ENCODE measurements at regions not wholly inside any gene's neighbourhood (a gene's known extent, or its start where the extent isn't known, plus 50 kb on each side); places are given as distances from the start of the nearest gene placed in this dataset.

DNA sequence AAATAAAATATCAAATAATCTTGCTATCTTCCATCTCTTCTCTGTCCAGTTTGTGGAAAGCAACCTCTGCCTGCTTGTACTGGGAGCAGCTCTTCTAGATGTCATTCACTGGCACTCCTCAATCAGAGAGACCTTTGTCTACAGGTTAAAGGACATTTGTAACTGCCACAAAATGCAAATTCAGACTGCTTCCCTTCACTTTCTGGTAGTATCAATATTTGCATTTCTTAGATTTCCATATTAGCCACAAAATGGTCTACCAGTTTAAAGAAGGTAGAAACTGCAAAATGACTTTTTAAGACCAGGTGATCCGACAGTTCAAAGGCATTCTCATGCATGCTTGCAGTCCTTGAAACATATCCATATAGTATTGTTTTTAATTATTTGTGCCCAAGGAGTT is 51.7 kb upstream of the RCN1 start:
- Histone ChIP-seq H3K9me3 (ENCODE audit: control extremely low read depth in 1 of 5, control insufficient read depth in 4 of 5, insufficient read depth in 2 of 5, low read depth in 1 of 5, low read length in 4 of 5) (no peaks in the 10 kb centered on the region), H3K27me3 (replicated peaks in 2 of 5; ENCODE audit: control insufficient read depth in 4 of 5, insufficient read depth in 5 of 5, low read length in 4 of 5) (peaks cover 0 to 3% (median 0%) of the 10 kb centered on the region in 5 experiments), H3K4me3 (ENCODE audit: control insufficient read depth in 1 of 7, extremely low read depth in 1 of 7, insufficient read depth in 4 of 7, low read depth in 2 of 7, low read length in 6 of 7) (no peak overlapping the region), H3K27ac (ENCODE audit: insufficient read depth in 1 of 2, low read depth in 1 of 2, low read length in 2 of 2, poor library complexity in 1 of 2, severe bottlenecking in 2 of 2) (no peak overlapping the region), H3K4me1 (ENCODE audit: control extremely low read depth in 1 of 4, control insufficient read depth in 4 of 4, insufficient read depth in 4 of 4, low read length in 3 of 4) (no peaks in the 10 kb centered on the region), H3K36me3 (ENCODE audit: control insufficient read depth in 4 of 4, insufficient read depth in 4 of 4, low read length in 3 of 4) (no peaks in the 10 kb centered on the region)
- CTCF ChIA-PET: interaction anchor here (1.4 kb wide), 1 partner anchor 36 kb away, joined by 4 read pairs; no protein-coding TSS in a partner anchor
- POLR2A ChIA-PET: no interaction called here
- no CpG with 5 or more reads among the region's 1 CpG for whole genome bisulfite sequencing (ENCODE audit: insufficient coverage)
- no peak for DNase-seq

DNA sequence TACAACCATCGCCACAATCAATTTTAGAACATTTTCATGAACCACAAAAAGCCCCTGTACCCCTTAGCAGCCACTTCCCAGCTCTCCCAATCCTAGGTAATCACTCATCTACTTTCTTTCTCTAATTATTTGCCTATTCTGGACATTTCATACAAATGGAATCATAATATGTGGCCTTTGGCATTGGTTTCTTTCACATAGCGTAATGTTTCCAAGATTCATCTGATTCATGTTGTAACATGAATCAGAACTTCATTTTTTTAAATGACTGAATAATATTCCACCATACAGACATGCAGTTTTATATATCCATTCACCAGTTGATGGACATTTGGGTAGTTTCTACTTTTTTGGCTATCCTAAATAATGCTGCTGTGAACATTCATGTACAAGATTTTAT is 56.2 kb upstream of the RCN1 start:
- H3K36me3 ChIP-seq (ENCODE audit: control insufficient read depth in 4 of 4, insufficient read depth in 4 of 4, low read length in 3 of 4): no peaks in the 10 kb centered on the region
- no peak overlapping the region for H3K27ac ChIP-seq (ENCODE audit: insufficient read depth in 1 of 2, low read depth in 1 of 2, low read length in 2 of 2, poor library complexity in 1 of 2, severe bottlenecking in 2 of 2)
- POLR2A ChIA-PET: no interaction called here
- CTCF ChIA-PET: interaction anchor here (0.9 kb wide), 1 partner anchor 18 kb away, joined by 5 read pairs; no protein-coding TSS in a partner anchor
- H3K4me3 ChIP-seq (ENCODE audit: control insufficient read depth in 1 of 7, extremely low read depth in 1 of 7, insufficient read depth in 4 of 7, low read depth in 2 of 7, low read length in 6 of 7): no peak overlapping the region
- H3K9me3 ChIP-seq (ENCODE audit: control extremely low read depth in 1 of 5, control insufficient read depth in 4 of 5, insufficient read depth in 2 of 5, low read depth in 1 of 5, low read length in 4 of 5): no peaks in the 10 kb centered on the region
- DNase-seq: no peak
- 100% methylated on average over 1 of the region's 2 CpGs for WGBS (ENCODE audit: insufficient coverage)
- no peaks in the 10 kb centered on the region for H3K4me1 ChIP-seq (ENCODE audit: control extremely low read depth in 1 of 4, control insufficient read depth in 4 of 4, insufficient read depth in 4 of 4, low read length in 3 of 4)
- peaks cover 0 to 6% (median 1%) of the 10 kb centered on the region in 5 experiments for H3K27me3 ChIP-seq (replicated peaks in 2 of 5; ENCODE audit: control insufficient read depth in 4 of 5, insufficient read depth in 5 of 5, low read length in 4 of 5)

DNA sequence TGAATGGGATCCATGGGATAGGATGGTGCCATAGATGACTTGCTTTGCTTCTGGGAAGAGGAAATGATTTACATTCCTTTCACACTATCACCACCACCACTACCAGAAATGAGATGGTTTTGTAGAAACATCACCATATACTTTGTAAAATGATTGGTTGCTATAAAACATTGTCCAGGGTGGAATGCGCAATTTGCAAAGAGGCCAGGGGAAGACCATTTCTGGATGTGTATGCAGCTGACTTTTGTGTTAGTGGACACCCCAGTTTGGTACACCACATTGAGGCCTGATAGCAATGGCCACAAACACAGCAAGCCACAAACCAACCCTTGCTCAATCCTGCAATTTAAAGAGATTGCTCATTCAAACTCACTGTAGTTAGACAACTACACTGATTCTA is 56.7 kb upstream of the RCN1 start:
- CTCF ChIA-PET: interaction anchor here (0.9 kb wide), 1 partner anchor 19 kb away, joined by 5 read pairs; no protein-coding TSS in a partner anchor
- Histone ChIP-seq H3K4me3 (ENCODE audit: control insufficient read depth in 1 of 7, extremely low read depth in 1 of 7, insufficient read depth in 4 of 7, low read depth in 2 of 7, low read length in 6 of 7) (no peak overlapping the region), H3K27ac (ENCODE audit: insufficient read depth in 1 of 2, low read depth in 1 of 2, low read length in 2 of 2, poor library complexity in 1 of 2, severe bottlenecking in 2 of 2) (no peak overlapping the region), H3K4me1 (ENCODE audit: control extremely low read depth in 1 of 4, control insufficient read depth in 4 of 4, insufficient read depth in 4 of 4, low read length in 3 of 4) (no peaks in the 10 kb centered on the region), H3K27me3 (replicated peaks in 2 of 5; ENCODE audit: control insufficient read depth in 4 of 5, insufficient read depth in 5 of 5, low read length in 4 of 5) (peaks cover 0 to 6% (median 1%) of the 10 kb centered on the region in 5 experiments), H3K36me3 (ENCODE audit: control insufficient read depth in 4 of 4, insufficient read depth in 4 of 4, low read length in 3 of 4) (no peaks in the 10 kb centered on the region), H3K9me3 (ENCODE audit: control extremely low read depth in 1 of 5, control insufficient read depth in 4 of 5, insufficient read depth in 2 of 5, low read depth in 1 of 5, low read length in 4 of 5) (no peaks in the 10 kb centered on the region)
- DNase-seq: no peak
- WGBS (ENCODE audit: insufficient coverage): no CpG with 5 or more reads among the region's 1 CpG
- POLR2A ChIA-PET: no interaction called here

DNA sequence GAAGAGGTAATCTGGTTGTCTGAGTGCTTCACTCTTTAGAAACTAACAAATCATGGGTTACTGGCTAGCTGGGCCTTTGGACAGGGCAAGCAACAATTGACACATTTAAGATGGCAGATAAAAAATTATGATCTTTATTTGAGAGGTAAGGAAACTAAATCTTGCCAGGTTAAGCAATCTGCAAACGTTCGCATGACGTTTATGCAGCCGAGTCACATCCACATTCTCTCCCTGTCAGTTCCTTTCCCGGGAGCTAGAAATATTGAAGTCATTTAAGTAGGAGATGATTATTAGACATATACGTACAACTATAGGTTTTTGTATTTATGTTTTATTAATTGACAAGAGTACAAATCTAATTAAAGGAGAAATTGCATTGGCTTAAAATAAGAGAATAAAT is 57.4 kb upstream of the RCN1 start:
- ChIA-PET POLR2A (no interaction called here), CTCF (interaction anchor here (0.9 kb wide), 1 partner anchor 20 kb away, joined by 5 read pairs; no protein-coding TSS in a partner anchor)
- WGBS (ENCODE audit: insufficient coverage): no CpG with 5 or more reads among the region's 6 CpGs
- Histone ChIP-seq H3K9me3 (ENCODE audit: control extremely low read depth in 1 of 5, control insufficient read depth in 4 of 5, insufficient read depth in 2 of 5, low read depth in 1 of 5, low read length in 4 of 5) (no peaks in the 10 kb centered on the region), H3K36me3 (ENCODE audit: control insufficient read depth in 4 of 4, insufficient read depth in 4 of 4, low read length in 3 of 4) (no peaks in the 10 kb centered on the region), H3K27me3 (replicated peaks in 2 of 5; ENCODE audit: control insufficient read depth in 4 of 5, insufficient read depth in 5 of 5, low read length in 4 of 5) (peaks cover 0 to 6% (median 1%) of the 10 kb centered on the region in 5 experiments), H3K4me3 (ENCODE audit: control insufficient read depth in 1 of 7, extremely low read depth in 1 of 7, insufficient read depth in 4 of 7, low read depth in 2 of 7, low read length in 6 of 7) (no peak overlapping the region), H3K4me1 (ENCODE audit: control extremely low read depth in 1 of 4, control insufficient read depth in 4 of 4, insufficient read depth in 4 of 4, low read length in 3 of 4) (no peaks in the 10 kb centered on the region), H3K27ac (ENCODE audit: insufficient read depth in 1 of 2, low read depth in 1 of 2, low read length in 2 of 2, poor library complexity in 1 of 2, severe bottlenecking in 2 of 2) (no peak overlapping the region)
- DNase-seq: no peak

DNA sequence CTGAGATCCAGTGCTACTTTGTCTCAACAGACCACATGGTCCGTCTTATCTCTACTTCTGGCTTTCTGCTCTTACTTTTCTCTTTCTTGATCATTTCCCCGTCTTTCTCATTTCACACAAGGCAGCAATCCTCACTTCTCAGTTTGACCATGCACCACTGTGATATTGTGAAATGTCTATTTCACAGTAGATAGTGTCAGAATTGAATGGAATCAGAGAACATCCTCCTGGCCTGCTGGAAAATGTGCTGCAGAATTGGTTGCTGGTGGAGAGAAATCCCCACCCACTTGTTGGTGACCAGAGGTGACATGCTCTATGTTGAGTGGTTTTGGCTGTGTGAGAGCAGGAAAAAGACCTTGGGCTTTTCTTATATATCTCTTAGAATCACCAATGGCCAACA is 57.8 kb upstream of the RCN1 start:
- Histone ChIP-seq H3K27ac (ENCODE audit: insufficient read depth in 1 of 2, low read depth in 1 of 2, low read length in 2 of 2, poor library complexity in 1 of 2, severe bottlenecking in 2 of 2) (no peak overlapping the region), H3K4me3 (ENCODE audit: control insufficient read depth in 1 of 7, extremely low read depth in 1 of 7, insufficient read depth in 4 of 7, low read depth in 2 of 7, low read length in 6 of 7) (no peak overlapping the region), H3K9me3 (ENCODE audit: control extremely low read depth in 1 of 5, control insufficient read depth in 4 of 5, insufficient read depth in 2 of 5, low read depth in 1 of 5, low read length in 4 of 5) (no peaks in the 10 kb centered on the region), H3K4me1 (ENCODE audit: control extremely low read depth in 1 of 4, control insufficient read depth in 4 of 4, insufficient read depth in 4 of 4, low read length in 3 of 4) (no peaks in the 10 kb centered on the region), H3K36me3 (ENCODE audit: control insufficient read depth in 4 of 4, insufficient read depth in 4 of 4, low read length in 3 of 4) (no peaks in the 10 kb centered on the region), H3K27me3 (replicated peaks in 2 of 5; ENCODE audit: control insufficient read depth in 4 of 5, insufficient read depth in 5 of 5, low read length in 4 of 5) (peaks cover 0 to 6% (median 1%) of the 10 kb centered on the region in 5 experiments)
- CTCF ChIA-PET: interaction anchor here (0.6 kb wide), 1 partner anchor 54 kb away, joined by 3 read pairs; no protein-coding TSS in a partner anchor
- POLR2A ChIA-PET: no interaction called here
- DNase-seq: no peak
- WGBS (ENCODE audit: insufficient coverage): 86% methylated on average over 1 of the region's 2 CpGs

DNA sequence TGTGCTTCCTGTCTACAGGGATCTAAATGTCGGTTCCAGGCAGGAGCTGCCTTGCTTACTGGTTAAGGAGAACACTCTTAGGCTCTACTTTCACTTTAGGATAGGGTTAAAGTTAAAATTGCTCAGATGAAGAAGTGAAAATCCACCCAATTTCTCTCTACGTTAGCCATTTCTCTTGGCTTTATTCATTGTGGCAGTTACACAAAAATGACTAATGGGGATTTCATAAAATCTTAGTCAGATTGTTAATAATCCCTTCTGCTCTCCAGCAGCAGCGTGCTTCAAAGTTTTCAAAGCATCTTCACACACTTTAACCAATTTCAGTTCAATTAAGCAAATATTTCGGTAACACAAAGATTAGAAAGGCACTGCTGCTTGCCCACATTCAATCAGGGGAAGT is 58.4 kb upstream of the RCN1 start:
- Histone ChIP-seq H3K36me3 (ENCODE audit: control insufficient read depth in 4 of 4, insufficient read depth in 4 of 4, low read length in 3 of 4) (no peaks in the 10 kb centered on the region), H3K4me1 (ENCODE audit: control extremely low read depth in 1 of 4, control insufficient read depth in 4 of 4, insufficient read depth in 4 of 4, low read length in 3 of 4) (no peaks in the 10 kb centered on the region), H3K27me3 (replicated peaks in 2 of 5; ENCODE audit: control insufficient read depth in 4 of 5, insufficient read depth in 5 of 5, low read length in 4 of 5) (peaks cover 0 to 6% (median 0%) of the 10 kb centered on the region in 5 experiments), H3K4me3 (ENCODE audit: control insufficient read depth in 1 of 7, extremely low read depth in 1 of 7, insufficient read depth in 4 of 7, low read depth in 2 of 7, low read length in 6 of 7) (no peak overlapping the region), H3K27ac (ENCODE audit: insufficient read depth in 1 of 2, low read depth in 1 of 2, low read length in 2 of 2, poor library complexity in 1 of 2, severe bottlenecking in 2 of 2) (no peak overlapping the region), H3K9me3 (ENCODE audit: control extremely low read depth in 1 of 5, control insufficient read depth in 4 of 5, insufficient read depth in 2 of 5, low read depth in 1 of 5, low read length in 4 of 5) (peaks cover 0 to 1% (median 0%) of the 10 kb centered on the region in 5 experiments)
- POLR2A ChIA-PET: no interaction called here
- CTCF ChIA-PET: interaction anchor here (0.6 kb wide), 1 partner anchor 53 kb away, joined by 3 read pairs; no protein-coding TSS in a partner anchor
- no peak for DNase-seq
- 70% methylated on average over 2 of the region's 4 CpGs for WGBS (ENCODE audit: insufficient coverage)

DNA sequence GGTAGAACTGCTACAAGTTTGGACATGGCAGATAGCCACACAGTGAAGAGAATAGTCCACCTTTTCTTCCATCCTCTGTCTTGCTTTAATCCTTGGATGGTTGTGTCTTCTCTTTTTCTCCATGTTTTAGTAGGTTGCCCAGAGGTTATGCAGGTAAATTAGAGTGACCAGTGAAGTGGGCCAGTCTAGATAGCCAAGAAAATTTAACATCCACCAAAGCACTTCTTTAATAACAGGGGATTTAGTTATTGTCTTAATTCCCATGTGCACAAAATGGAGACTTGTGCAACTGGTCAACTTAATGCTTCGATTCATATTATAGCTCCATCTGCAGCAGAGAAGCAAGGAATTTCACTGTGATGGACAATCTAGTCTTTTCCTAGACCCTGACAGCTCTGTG is 58.8 kb upstream of the RCN1 start:
- WGBS (ENCODE audit: insufficient coverage): 100% methylated on average over 1 of the region's 1 CpG
- H3K9me3 ChIP-seq (ENCODE audit: control extremely low read depth in 1 of 5, control insufficient read depth in 4 of 5, insufficient read depth in 2 of 5, low read depth in 1 of 5, low read length in 4 of 5): peaks cover 0 to 1% (median 0%) of the 10 kb centered on the region in 5 experiments
- no peaks in the 10 kb centered on the region for H3K4me1 ChIP-seq (ENCODE audit: control extremely low read depth in 1 of 4, control insufficient read depth in 4 of 4, insufficient read depth in 4 of 4, low read length in 3 of 4)
- no peak overlapping the region for H3K27ac ChIP-seq (ENCODE audit: insufficient read depth in 1 of 2, low read depth in 1 of 2, low read length in 2 of 2, poor library complexity in 1 of 2, severe bottlenecking in 2 of 2)
- POLR2A ChIA-PET: no interaction called here
- H3K4me3 ChIP-seq (ENCODE audit: control insufficient read depth in 1 of 7, extremely low read depth in 1 of 7, insufficient read depth in 4 of 7, low read depth in 2 of 7, low read length in 6 of 7): no peak overlapping the region
- peaks cover 0 to 6% (median 0%) of the 10 kb centered on the region in 5 experiments for H3K27me3 ChIP-seq (replicated peaks in 2 of 5; ENCODE audit: control insufficient read depth in 4 of 5, insufficient read depth in 5 of 5, low read length in 4 of 5)
- H3K36me3 ChIP-seq (ENCODE audit: control insufficient read depth in 4 of 4, insufficient read depth in 4 of 4, low read length in 3 of 4): no peaks in the 10 kb centered on the region
- DNase-seq: no peak
- CTCF ChIA-PET: no interaction called here

Measured in common myeloid progenitor, CD34-positive (primary cell).